GM18868 (cell line): ENCODE measurements at regions not wholly inside any gene's neighbourhood (a gene's known extent, or its start where the extent isn't known, plus 50 kb on each side); places are given as distances from the start of the nearest gene placed in this dataset.

Experiments used
- ATAC-seq: cut with Tn5 transposase; IDR thresholded peaks from one replicate; pipeline ENCODE4 v1.9.1; 2021; ENCODE audit warnings: mild to moderate bottlenecking, moderate library complexity; ENCODE audit not compliant: unreplicated experiment

DNA sequence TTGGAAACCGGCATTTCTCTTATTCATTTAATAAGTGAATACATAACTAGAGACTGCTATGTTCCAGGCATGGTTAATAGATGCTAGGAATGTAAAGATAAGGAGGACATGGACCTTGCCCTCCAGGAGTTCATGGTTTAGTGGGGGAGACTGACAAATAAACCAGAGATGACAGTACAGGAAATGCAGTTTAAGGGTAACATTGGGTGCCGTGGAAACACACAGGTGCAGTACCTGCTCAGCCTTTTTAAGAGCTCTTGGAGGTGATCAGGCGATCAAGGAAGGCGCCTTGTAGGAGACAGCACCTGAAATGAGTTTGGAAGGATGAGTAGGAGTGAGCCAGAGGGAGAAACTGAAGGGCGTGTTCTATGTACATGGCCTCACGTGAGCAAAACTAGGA lies 145.8 kb downstream of the AASDH start:
- no peak for ATAC-seq

- no peak for ATAC-seq
These were observed 146.6 kb downstream of the AASDH start for GRCh38 chr4:56240554-56241174.

GRCh38 chr4:56238251-56238650 lies 149.0 kb downstream of the AASDH start:
- no peak for ATAC-seq

DNA sequence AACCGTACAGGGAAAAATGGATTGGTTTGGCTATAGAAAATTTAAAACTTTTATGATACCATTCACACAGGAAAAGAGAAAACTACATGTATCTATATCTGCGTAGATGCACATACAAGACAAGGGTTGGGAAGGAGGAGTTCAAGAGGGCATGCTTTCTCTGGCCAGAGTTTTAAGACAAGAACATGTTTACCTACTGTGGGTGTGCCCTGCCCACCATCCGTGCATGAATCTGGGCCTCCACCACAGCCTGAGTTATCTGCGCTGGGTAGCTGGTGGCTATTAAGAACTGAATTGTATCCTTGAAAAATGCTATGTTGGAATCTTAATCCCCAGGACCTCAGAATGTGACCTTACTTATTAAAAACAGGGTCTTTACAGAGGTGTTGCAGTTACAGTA lies 151.6 kb downstream of the AASDH start:
- no peak for ATAC-seq

GRCh38 chr4:56235011-56235410 lies 152.3 kb downstream of the AASDH start:
- no peak for ATAC-seq

- no peak for ATAC-seq
These were observed 153.2 kb downstream of the AASDH start for GRCh38 chr4:56234098-56234497.

GRCh38 chr4:56231410-56231809 lies 155.9 kb downstream of the AASDH start:
- no peak for ATAC-seq

GRCh38 chr4:56229947-56230346 lies 157.3 kb downstream of the AASDH start:
- no peak for ATAC-seq

DNA sequence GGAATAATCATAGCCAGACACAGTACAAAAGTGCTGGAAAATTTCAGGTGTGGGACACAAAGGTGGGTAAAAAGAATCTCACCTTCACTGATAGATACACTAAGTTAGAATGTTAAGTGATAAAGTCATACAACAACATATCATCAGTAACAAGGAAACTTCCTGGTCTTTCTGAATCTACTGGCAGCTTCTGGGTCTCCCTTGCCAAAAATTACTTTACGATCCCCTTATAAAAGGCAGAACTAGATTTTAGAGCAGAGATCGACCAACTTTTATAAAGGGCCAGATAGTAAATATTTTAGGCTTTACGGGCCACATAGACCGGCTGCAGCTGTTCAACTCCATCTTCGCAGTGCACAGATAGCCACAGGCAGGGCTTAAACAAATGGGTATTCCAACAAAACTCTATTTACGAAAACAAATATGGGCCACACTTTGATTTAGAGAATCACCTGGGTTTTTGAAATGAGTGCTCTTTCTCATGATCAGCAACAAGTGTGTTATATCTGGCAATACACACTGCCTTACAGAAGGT lies 159.9 kb downstream of the AASDH start:
- no peak for ATAC-seq

- ATAC-seq = no peak
These were observed 160.7 kb downstream of the AASDH start for GRCh38 chr4:56226579-56226978.

DNA sequence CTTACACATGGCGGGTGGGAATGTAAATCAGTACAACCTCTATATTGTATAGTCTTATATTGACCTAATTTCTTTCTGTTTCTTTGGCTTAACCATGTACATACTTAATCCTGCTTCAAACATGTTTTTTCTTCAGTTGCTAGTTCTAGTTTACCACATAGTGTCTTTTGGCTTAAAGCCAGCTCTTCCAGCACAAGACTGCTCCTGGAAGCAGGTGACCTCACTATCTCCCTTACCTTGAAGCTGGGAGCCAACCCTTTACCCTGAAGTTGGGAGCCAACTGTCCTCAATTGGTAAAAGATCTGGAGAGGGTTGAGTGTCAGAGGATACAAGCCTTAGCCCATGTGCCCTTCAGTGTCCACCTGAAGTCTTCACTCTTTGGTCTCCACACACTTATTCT lies 162.7 kb downstream of the AASDH start:
- no peak for ATAC-seq

DNA sequence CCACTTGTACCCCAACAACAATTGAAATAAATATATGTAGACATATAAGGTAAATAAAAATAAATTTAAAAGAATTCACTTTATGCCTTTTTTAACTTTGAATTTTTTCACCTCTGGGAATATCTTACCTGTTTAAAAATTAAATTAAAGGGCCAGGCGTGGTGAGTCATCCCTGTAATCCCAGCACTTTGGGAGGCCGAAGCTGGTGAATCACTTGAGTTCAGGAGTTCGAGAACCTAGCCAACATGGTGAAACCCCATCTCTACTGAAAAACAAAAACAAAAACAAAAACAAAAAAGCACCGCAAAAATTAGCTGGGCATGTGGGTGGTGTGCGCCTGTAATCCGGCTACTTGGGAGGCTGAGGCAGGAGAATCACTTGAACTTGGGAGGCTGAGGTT lies 164.8 kb downstream of the AASDH start:
- ATAC-seq = no peak

GRCh38 chr4:56220261-56220660 lies 167.0 kb downstream of the AASDH start:
- ATAC-seq = no peak

DNA sequence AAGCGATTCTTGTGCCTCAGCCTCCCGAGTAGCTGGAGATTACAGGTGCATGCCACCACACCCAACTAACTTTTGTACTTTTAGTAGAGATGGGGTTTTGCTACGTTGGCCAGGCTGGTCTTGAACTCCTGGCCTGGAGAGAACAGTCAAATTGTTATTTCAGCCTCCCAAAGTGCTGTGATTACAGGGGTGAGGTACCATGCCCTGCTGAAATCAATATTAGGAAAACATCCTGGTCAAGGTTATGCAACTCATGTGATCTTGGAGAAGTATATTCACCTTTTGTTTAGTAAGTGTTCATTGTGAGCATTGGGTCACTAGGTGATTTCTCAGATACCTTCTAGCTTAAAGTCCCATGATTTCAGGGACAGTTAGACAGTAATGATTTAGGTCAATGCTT lies 167.8 kb downstream of the AASDH start:
- no peak for ATAC-seq

DNA sequence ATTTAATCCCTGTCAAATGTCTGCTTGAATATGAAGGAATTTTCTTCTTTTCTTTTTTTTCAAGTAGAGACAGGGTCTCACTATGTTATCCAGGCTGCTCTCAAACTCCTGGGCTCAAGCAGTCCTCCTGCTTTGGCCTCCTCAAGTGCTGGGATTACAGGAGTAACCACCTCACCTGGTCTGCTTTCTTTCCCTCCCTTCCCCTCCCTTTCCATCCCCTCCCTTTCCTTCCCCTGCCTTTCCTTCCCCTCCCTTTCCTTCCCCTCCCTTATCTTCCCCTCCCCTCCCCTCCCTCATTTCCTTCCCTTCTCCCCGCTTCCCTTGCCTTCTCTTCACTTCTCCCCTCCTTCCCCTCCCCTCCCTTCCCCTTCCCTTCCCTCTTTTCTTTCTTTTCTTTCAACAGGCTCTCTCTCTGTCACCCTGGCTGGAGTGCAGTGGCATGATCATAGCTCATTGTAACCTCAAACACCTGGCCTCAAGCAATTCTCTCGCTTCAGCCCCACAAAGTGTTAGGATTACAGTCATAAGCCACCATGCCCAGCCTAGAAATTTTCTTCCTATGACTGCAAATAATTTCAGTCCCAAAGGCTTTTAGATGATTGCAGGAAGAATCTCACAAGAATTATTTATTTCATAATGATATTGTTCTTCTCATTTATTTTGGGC lies 168.9 kb downstream of the AASDH start:
- ATAC-seq = no peak

DNA sequence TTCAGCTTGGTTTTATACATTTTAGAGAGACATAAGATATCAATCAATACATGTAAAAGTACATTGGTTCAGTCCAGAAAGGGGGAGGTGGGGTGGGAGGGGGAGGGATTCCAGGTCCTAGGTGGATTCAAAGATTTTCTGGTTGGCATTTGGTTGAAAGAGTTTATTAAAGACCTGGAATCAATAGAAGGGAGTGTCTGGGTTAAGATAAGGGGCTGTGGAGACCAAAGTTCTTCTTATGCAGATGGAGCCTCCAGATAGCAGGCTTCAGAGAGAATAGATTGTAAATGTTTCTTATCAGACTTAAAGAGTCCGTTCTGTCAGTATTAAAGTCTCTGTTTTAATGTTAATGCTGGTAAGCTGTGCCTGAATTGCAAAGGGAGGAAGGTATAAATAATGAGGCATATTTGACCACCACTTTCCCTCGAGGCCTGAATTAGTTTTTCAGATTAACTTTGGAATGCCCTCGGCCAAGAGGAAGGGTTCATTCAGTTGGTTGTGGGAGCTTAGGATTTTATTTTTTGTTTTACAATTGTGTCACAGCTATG lies 169.9 kb downstream of the AASDH start:
- no peak for ATAC-seq

- no peak for ATAC-seq
These were observed 171.4 kb downstream of the AASDH start for GRCh38 chr4:56215901-56216300.

DNA sequence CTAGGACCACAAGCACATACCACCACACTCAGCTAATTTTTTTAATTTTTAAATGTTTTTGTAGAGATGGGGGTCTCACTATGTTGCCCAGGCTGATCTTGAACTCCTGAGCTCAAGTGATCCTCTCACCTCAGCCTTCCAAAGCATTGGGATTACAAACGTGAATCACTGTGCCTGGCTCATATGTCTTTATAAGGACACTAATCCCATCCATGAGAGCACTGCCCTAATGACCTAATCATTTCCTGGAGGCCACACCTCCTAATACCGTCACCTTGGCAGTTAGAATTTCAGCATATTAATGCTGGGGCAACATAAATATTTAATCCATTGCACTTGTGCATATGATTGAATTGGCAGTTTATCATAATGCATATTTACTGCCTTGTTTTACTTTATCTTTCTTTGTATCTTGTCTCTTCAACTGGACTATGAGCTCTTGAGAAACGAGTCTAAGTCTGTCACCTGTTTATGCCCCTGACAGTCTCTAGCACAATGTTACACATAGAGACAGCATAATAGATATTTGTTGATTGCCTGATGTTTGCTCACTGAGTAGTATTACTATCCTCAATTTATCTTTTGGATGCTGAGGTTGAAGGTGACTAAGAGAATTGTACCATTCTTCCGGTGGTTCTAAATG lies 172.0 kb downstream of the AASDH start:
- ATAC-seq = no peak

- ATAC-seq = no peak
These were observed 173.7 kb downstream of the AASDH start for GRCh38 chr4:56213543-56213942.

DNA sequence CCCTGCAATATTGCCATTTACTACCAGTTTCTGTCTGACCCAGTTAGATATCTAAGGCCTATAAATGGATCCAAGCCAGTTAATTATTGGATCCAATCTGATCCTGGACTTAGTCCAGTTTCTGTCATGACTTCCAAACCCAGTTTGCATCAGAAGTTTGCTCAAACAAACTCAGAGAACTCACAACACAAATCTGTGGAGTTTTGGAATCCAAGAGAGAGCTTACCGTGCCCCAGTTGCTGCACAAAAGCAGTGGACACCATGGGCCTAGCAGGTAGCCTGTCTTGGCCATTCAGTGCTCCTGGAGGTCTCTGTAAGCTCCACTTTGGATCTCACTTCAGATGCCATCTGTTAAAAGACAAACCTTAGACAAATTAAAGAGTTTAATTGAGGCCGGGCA lies 174.5 kb downstream of the AASDH start:
- ATAC-seq = no peak

DNA sequence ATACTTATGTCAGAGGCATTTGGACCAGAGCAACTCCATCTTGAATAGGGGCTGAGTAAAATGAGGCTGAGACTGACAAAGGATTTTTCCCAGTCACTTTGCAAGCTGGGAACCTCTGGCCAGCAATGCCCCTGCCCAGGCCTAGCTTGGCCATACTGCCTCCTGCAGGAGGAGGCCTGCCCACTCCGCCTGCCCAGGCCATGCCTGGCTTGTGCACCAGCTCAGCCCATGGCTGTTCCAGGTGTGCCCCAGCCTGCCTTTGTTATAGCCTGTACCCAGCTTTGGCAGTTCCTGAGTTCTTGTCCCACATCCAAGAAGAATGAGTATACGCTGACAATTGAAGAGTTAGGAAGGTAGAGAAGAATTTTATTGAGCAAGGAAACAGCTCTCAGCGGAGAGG lies 176.1 kb downstream of the AASDH start:
- no peak for ATAC-seq

GRCh38 chr4:56210397-56210796 lies 176.9 kb downstream of the AASDH start:
- ATAC-seq = no peak
